HG02763 (cell line): ENCODE measurements at regions not wholly inside any gene's neighbourhood (a gene's known extent, or its start where the extent isn't known, plus 50 kb on each side); places are given as distances from the start of the nearest gene placed in this dataset.
"Not testable (repeated sequence)": the region's sequence is repeated elsewhere in the genome, so short reads cannot be mapped to it uniquely, and the experiment has no call there.

Source experiments
- ATAC-seq: cut with Tn5 transposase; IDR thresholded peaks from one replicate; pipeline ENCODE4 v1.9.1; 2021; ENCODE audit warnings: mild to moderate bottlenecking, moderate library complexity; ENCODE audit not compliant: unreplicated experiment

DNA sequence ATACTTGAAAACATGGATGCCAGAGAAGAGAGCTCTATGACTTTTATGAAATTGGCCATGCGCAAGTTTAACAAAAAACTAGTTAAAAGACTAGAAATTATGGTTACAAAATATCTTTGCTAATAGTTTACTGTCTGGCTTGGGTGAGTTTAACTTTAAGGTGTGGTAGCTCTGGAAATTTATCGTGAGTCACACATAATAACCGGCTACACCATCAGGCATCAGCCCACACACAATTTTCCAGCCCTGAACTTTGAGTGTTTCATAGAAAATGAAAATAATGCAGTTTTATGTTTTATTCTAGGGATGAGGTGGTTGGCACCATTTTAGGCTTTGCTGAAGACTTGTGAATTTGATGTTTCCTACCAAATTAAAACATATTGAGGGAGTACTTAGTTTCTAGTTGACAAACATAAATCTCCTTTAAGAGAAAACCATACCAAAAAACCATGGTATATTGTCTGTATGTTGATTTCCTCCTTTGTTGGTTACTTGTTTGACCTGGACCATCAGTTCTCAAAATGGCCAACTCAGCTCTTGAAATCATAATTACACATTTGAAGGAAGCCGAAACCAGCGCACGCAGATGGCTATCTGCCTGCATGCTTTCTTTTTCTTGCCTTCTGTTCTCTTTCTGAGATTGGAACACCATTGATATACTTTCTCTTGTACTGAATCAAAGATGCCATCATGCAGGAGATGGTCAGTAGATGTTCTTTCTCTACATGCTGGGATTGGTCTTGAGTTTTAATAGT, 125.1 kb downstream of the AKAP11 start:
- no peak for ATAC-seq

DNA sequence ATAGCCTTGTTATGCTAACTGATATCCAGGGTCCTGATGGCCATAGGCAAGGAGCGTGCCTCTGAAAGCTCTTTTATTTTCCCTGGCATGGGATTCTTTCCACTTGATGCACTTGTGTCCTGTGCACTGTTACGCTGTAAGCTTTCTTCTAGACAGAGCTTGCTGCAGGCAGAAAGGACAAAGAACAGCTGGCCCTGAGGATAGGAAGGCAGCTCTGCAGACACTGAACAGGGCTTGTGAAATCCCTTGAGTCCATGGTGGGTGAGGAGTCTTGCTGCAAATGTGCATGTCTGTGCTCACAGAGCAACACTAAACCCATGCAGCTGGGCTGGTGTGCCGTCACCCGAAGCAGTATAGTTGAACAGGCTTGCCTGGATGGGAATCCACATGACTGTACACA, 126.6 kb downstream of the AKAP11 start:
- ATAC-seq: no peak

DNA sequence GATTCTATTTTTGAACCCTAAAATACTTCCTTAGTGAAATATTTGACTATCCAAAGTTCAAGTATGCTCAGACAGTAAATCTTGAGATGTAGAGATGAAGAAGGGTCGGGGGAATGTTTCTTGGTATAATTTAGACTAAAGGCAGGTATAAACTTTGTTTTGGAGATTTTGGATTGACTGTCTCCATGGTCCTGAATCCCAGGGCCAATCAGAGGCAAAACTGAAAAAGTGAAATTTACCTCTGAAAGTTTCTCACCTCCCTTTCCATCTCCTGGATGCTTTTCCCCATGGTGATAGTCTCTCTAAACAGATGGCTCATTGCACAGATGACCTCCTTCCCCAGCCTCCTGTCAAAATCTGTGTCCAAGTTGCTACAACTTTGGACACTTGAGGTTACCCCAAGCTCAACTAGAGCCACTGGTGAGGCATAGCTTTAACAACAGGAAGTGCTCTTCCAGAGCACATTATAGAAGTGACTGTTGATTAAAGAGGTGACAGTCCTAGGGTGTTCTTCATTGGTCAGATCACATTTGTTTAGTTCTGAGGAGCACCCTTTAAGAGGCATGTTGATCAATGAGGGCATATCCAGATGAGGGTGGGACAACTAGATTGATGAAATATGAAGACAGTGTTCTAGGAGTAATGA, 128.4 kb downstream of the AKAP11 start:
- ATAC-seq: no peak

GRCh38 chr13:42401376-42401775, 129.4 kb downstream of the AKAP11 start:
- no peak for ATAC-seq

DNA sequence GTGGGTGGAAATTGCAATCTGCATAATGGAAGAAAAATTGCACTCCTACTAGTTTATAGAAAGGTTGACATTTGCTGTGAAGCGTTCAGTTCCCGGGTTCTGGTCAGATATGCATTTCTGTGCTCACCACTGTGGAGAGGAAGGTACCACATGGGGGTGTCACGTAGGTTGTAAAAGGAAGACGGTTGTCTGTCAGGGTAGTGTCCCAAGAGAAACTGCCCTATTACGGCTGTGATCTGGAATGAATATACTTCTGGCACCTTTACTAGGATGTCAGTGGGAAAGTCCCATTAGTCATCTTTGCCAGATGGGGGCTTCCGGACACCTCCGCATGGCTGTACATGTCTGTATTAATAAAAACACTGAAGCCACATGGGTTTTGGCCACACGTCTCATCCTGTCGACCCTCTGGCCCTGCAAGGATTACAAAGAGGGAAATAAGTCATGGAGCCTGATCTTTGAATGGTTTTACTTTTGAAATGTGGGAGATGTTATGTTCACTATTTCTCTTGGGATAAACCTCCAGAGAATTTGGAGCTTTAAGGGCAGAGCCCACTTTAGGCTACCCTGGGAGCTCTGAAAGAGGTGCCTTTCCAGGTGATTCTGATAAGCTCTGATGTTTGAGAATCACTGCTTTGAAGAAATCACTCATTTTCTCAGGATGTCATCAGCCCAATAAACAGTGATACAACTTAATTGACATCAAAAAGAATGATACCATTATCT, 133.9 kb downstream of the AKAP11 start:
- ATAC-seq: peak; percentile 61

DNA sequence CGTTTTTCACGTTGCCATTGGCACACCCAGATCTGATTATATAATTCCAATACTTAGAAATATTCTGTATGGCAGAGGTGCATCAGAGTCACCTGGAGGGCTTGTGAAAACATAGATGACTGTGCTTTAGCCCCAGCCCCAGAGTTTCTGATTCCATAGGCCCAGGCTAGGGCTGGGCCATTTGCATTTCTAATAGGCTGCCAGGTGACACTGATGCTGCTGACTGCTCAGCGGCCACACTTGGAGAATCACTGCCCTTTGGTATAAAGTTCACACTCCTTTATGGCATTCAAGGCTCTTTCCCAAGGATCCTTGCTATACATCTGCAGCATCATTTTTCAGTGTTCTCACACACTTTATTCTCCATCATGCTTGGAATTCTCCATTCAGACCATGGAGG, 137.1 kb downstream of the AKAP11 start:
- ATAC-seq: no peak

GRCh38 chr13:42409551-42409950, 137.6 kb downstream of the AKAP11 start:
- ATAC-seq: no peak

DNA sequence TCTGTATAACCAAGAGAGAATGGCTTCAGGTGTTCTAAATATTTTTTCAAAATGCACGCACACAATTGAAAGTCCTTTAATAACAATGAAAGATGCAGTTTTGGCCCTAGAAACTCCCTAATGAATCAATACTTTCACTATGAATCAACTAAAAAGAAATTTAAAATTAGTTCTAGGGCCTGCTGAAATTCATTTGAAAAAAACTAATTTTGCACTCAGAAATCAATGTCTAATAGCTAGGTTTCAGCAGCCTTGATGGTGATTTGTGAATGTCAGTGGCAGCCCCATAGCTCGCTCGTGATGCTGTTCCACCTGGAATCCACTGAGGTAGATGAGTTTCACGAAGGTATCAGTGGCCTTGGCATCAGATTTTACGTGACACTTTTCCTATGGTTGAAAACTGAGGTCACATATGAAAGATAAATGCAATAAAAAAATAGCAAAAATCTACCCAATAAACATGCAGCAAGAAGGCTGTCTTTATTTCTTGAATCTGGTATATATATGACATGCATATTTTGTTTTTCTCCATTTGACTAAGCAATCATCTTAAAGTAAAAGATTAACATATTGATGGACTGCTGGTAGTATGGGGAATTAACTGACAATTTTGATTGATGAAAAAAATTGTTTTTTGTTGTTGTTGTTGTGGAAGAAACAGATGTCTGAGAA, 141.0 kb downstream of the AKAP11 start:
- ATAC-seq: no peak

GRCh38 chr13:42413484-42413815, 141.5 kb downstream of the AKAP11 start:
- no peak for ATAC-seq

GRCh38 chr13:42417626-42418025, 145.7 kb downstream of the AKAP11 start:
- no peak for ATAC-seq

- no peak for ATAC-seq
Observed at GRCh38 chr13:42418184-42418583, 146.2 kb downstream of the AKAP11 start.

- no peak for ATAC-seq
Observed at GRCh38 chr13:42420304-42420703, 148.4 kb downstream of the AKAP11 start.

- no peak for ATAC-seq
Observed at GRCh38 chr13:42422681-42423080, 150.7 kb downstream of the AKAP11 start.

- ATAC-seq: no peak
Observed at GRCh38 chr13:42424182-42424581, 149.8 kb upstream of the TNFSF11 start.

GRCh38 chr13:42445354-42445753, 128.6 kb upstream of the TNFSF11 start:
- no peak for ATAC-seq

- ATAC-seq: not testable (repeated sequence)
Observed at GRCh38 chr13:42446597-42446996, 127.4 kb upstream of the TNFSF11 start.

GRCh38 chr13:42453091-42453645, 120.8 kb upstream of the TNFSF11 start:
- no peak for ATAC-seq

- ATAC-seq: no peak
Observed at GRCh38 chr13:42454749-42455148, 119.2 kb upstream of the TNFSF11 start.

- ATAC-seq: no peak
Observed at GRCh38 chr13:42458193-42458592, 115.8 kb upstream of the TNFSF11 start.

- no peak for ATAC-seq
Observed at GRCh38 chr13:42466123-42466522, 107.8 kb upstream of the TNFSF11 start.

DNA sequence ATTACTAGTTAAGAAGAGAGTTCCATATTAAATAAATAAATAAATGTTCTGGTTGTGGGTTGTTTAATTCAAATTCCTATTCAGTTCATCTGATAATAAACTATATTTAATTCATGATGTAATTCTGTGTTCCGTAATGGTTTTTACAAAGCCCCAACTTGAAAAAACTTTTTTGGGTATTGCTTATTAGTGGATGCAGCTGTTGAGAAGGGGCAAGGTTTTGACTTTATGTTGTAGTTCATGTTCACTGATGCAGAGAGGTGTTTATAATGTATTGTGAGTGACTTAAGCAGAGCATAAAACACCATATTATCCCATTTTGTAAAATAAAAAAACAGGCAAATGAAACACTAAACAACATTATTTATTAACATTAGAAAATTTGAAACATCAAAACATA, 107.3 kb upstream of the TNFSF11 start:
- ATAC-seq: no peak
